ENCODE measurements at regions not wholly inside any gene's neighbourhood (a gene's known extent, or its start where the extent isn't known, plus 50 kb on each side); places are given as distances from the start of the nearest gene placed in this dataset.
"Not testable (repeated sequence)": the region's sequence is repeated elsewhere in the genome, so short reads cannot be mapped to it uniquely, and the experiment has no call there.

- peak; percentile 1 for DNase-seq
These were observed 1262.2 kb downstream of the EFNA5 start for GRCh38 chr5:106408570-106408969.

- DNase-seq, result no peak
These were observed 1262.6 kb downstream of the EFNA5 start for GRCh38 chr5:106408141-106408540.

- no peak for DNase-seq
These were observed 1269.2 kb downstream of the EFNA5 start for GRCh38 chr5:106401561-106401960.

- DNase-seq, result no peak
These were observed 1271.3 kb downstream of the EFNA5 start for GRCh38 chr5:106399391-106399790.

- DNase-seq, result peak; percentile 27
These were observed 1273.0 kb downstream of the EFNA5 start for GRCh38 chr5:106397700-106398099.

- DNase-seq, result no peak
These were observed 1277.5 kb downstream of the EFNA5 start for GRCh38 chr5:106393276-106393675.

- no peak for DNase-seq
These were observed 1278.0 kb downstream of the EFNA5 start for GRCh38 chr5:106392766-106393165.

- not testable (repeated sequence) for DNase-seq
These were observed 1283.0 kb downstream of the EFNA5 start for GRCh38 chr5:106387767-106388166.

GRCh38 chr5:106386287-106386686 is 1284.5 kb downstream of the EFNA5 start:
- DNase-seq, result no peak

- DNase-seq, result no peak
These were observed 1290.0 kb downstream of the EFNA5 start for GRCh38 chr5:106380736-106381135.

- peak; percentile 2 for DNase-seq
These were observed 1294.2 kb downstream of the EFNA5 start for GRCh38 chr5:106376522-106376921.

GRCh38 chr5:106374956-106375355 is 1295.8 kb downstream of the EFNA5 start:
- no peak for DNase-seq

GRCh38 chr5:106368021-106368420 is 1302.7 kb downstream of the EFNA5 start:
- DNase-seq, result no peak

- DNase-seq, result no peak
These were observed 1303.5 kb downstream of the EFNA5 start for GRCh38 chr5:106367281-106367680.

- no peak for DNase-seq
These were observed 1307.2 kb downstream of the EFNA5 start for GRCh38 chr5:106363578-106363977.

- DNase-seq, result no peak
These were observed 1308.8 kb downstream of the EFNA5 start for GRCh38 chr5:106361905-106362304.

GRCh38 chr5:106331415-106331814 is 1339.3 kb downstream of the EFNA5 start:
- no peak for DNase-seq

- no peak for DNase-seq
These were observed 1346.4 kb downstream of the EFNA5 start for GRCh38 chr5:106324356-106324755.

- no peak for DNase-seq
These were observed 1349.5 kb downstream of the EFNA5 start for GRCh38 chr5:106321242-106321641.

- no peak for DNase-seq
These were observed 1356.4 kb downstream of the EFNA5 start for GRCh38 chr5:106314221-106314824.

GRCh38 chr5:106312360-106312759 is 1358.4 kb downstream of the EFNA5 start:
- DNase-seq, result no peak

- DNase-seq, result no peak
These were observed 1359.4 kb downstream of the EFNA5 start for GRCh38 chr5:106311230-106311915.

GRCh38 chr5:106307265-106307664 is 1363.5 kb downstream of the EFNA5 start:
- DNase-seq, result no peak

- no peak for DNase-seq
These were observed 1364.3 kb downstream of the EFNA5 start for GRCh38 chr5:106306313-106307028.
